Pons (tissue), 1 donor: ENCODE measurements at regions not wholly inside any gene's neighbourhood (a gene's known extent, or its start where the extent isn't known, plus 50 kb on each side); places are given as distances from the start of the nearest gene placed in this dataset.

Experiments used
- DNase-seq: peaks from one replicate; pipeline ENCODE4 v3.0.0-alpha.2; 2016; ENCODE audit warnings: low spot score

GRCh38 chr16:50469121-50469743, 79.0 kb upstream of the NKD1 start:
- no peak for DNase-seq

- DNase-seq = no peak
Measured at GRCh38 chr16:50468749-50469078, 79.5 kb upstream of the NKD1 start.

- peak; percentile 36 for DNase-seq
Measured at GRCh38 chr16:50467943-50468748, 80.0 kb upstream of the NKD1 start.

- no peak for DNase-seq
Measured at GRCh38 chr16:50467559-50467942, 80.6 kb upstream of the NKD1 start.

GRCh38 chr16:50466170-50466569, 82.0 kb upstream of the NKD1 start:
- no peak for DNase-seq

GRCh38 chr16:50464325-50465290, 83.6 kb upstream of the NKD1 start:
- no peak for DNase-seq

GRCh38 chr16:50463581-50464324, 84.4 kb upstream of the NKD1 start:
- DNase-seq = no peak

GRCh38 chr16:50462793-50463507, 85.2 kb upstream of the NKD1 start:
- DNase-seq = no peak

GRCh38 chr16:50461400-50461760, 86.8 kb upstream of the NKD1 start:
- DNase-seq = no peak

GRCh38 chr16:50460538-50461399, 87.4 kb upstream of the NKD1 start:
- no peak for DNase-seq

- peak; percentile 20 for DNase-seq
Measured at GRCh38 chr16:50459496-50460080, 88.6 kb upstream of the NKD1 start.

GRCh38 chr16:50458667-50459495, 89.3 kb upstream of the NKD1 start:
- DNase-seq = no peak

GRCh38 chr16:50457979-50458491, 89.2 kb upstream of the BRD7 start:
- DNase-seq = no peak

- no peak for DNase-seq
Measured at GRCh38 chr16:50457423-50457822, 88.6 kb upstream of the BRD7 start.

GRCh38 chr16:50455288-50455845, 86.6 kb upstream of the BRD7 start:
- DNase-seq = no peak

- no peak for DNase-seq
Measured at GRCh38 chr16:50453446-50453845, 84.7 kb upstream of the BRD7 start.

GRCh38 chr16:50451951-50452508, 83.2 kb upstream of the BRD7 start:
- DNase-seq = no peak

GRCh38 chr16:50450957-50451356, 82.2 kb upstream of the BRD7 start:
- no peak for DNase-seq
